ENCODE measurements at regions not wholly inside any gene's neighbourhood (a gene's known extent, or its start where the extent isn't known, plus 50 kb on each side); places are given as distances from the start of the nearest gene placed in this dataset.

GRCh38 chr4:167492007-167492406 is 257.7 kb upstream of the SPOCK3 start:
- no peak for DNase-seq

GRCh38 chr4:167509551-167509950 is 275.3 kb upstream of the SPOCK3 start:
- no peak for DNase-seq

- DNase-seq = no peak
Observed at GRCh38 chr4:167524091-167524490, 289.8 kb upstream of the SPOCK3 start.

- DNase-seq = no peak
Observed at GRCh38 chr4:167537761-167538160, 303.5 kb upstream of the SPOCK3 start.

- DNase-seq = no peak
Observed at GRCh38 chr4:167541286-167541685, 307.0 kb upstream of the SPOCK3 start.

- no peak for DNase-seq
Observed at GRCh38 chr4:167544391-167544790, 310.1 kb upstream of the SPOCK3 start.

- DNase-seq = no peak
Observed at GRCh38 chr4:167550021-167550420, 315.7 kb upstream of the SPOCK3 start.

GRCh38 chr4:167555338-167556022 is 321.2 kb upstream of the SPOCK3 start:
- DNase-seq = no peak

- no peak for DNase-seq
Observed at GRCh38 chr4:167578906-167579305, 344.6 kb upstream of the SPOCK3 start.

- no peak for DNase-seq
Observed at GRCh38 chr4:167581449-167581965, 347.2 kb upstream of the SPOCK3 start.

- DNase-seq = no peak
Observed at GRCh38 chr4:167587361-167587760, 353.1 kb upstream of the SPOCK3 start.

- DNase-seq = no peak
Observed at GRCh38 chr4:167595898-167596297, 361.6 kb upstream of the SPOCK3 start.

- no peak for DNase-seq
Observed at GRCh38 chr4:167602157-167602556, 367.9 kb upstream of the SPOCK3 start.

- DNase-seq = no peak
Observed at GRCh38 chr4:167606551-167606950, 372.3 kb upstream of the SPOCK3 start.

GRCh38 chr4:167613381-167613780 is 379.1 kb upstream of the SPOCK3 start:
- no peak for DNase-seq

GRCh38 chr4:167614866-167615265 is 380.6 kb upstream of the SPOCK3 start:
- no peak for DNase-seq

GRCh38 chr4:167616476-167616875 is 382.2 kb upstream of the SPOCK3 start:
- no peak for DNase-seq

GRCh38 chr4:167622481-167623240 is 388.4 kb upstream of the SPOCK3 start:
- DNase-seq = peak; percentile 55

GRCh38 chr4:167623241-167623572 is 388.9 kb upstream of the SPOCK3 start:
- no peak for DNase-seq

GRCh38 chr4:167629272-167629671 is 395.0 kb upstream of the SPOCK3 start:
- DNase-seq = no peak

- no peak for DNase-seq
Observed at GRCh38 chr4:167642250-167642649, 408.0 kb upstream of the SPOCK3 start.

GRCh38 chr4:167645358-167645757 is 411.1 kb upstream of the SPOCK3 start:
- DNase-seq = no peak

GRCh38 chr4:167652267-167652666 is 418.0 kb upstream of the SPOCK3 start:
- DNase-seq = no peak

GRCh38 chr4:167688660-167689142 is 403.6 kb upstream of the ANXA10 start:
- DNase-seq = no peak
